BE2C (cell line): ENCODE measurements at regions not wholly inside any gene's neighbourhood (a gene's known extent, or its start where the extent isn't known, plus 50 kb on each side); places are given as distances from the start of the nearest gene placed in this dataset.
"Not testable (repeated sequence)": the region's sequence is repeated elsewhere in the genome, so short reads cannot be mapped to it uniquely, and the experiment has no call there.

ENCODE experiments used
- DNase-seq: peaks from one replicate; pipeline ENCODE4 v3.0.0-alpha.2; 2020
- H3K27me3 ChIP-seq: fragments of 250-450 bp; sonication (Bioruptor Pico); 2 replicates; pipeline ENCODE4 v1.5.1; 2020; ENCODE audit warnings: mild to moderate bottlenecking
- H3K36me3 ChIP-seq: fragments of 250-450 bp; sonication (Bioruptor Pico); 2 replicates; pipeline ENCODE4 v1.5.1; 2020; ENCODE audit warnings: mild to moderate bottlenecking
- H3K4me1 ChIP-seq: fragments of 250-450 bp; sonication (Bioruptor Pico); 2 replicates; pipeline ENCODE4 v1.5.1; 2020
- H3K4me3 ChIP-seq: 2 replicates; pipeline ENCODE4 v1.5.1; 2011; ENCODE audit warnings: low read depth, low read length
- H3K9me3 ChIP-seq: fragments of 250-450 bp; sonication (Bioruptor Pico); 2 replicates; pipeline ENCODE4 v1.5.1; 2020
- TF ChIP-seq, protein P1 (sequence below): IDR thresholded peaks from 2 replicates; pipeline ENCODE4 v1.5.1; 2012; ENCODE audit warnings: mild to moderate bottlenecking, low read depth, low read length

- TF ChIP-seq, protein P1, sequence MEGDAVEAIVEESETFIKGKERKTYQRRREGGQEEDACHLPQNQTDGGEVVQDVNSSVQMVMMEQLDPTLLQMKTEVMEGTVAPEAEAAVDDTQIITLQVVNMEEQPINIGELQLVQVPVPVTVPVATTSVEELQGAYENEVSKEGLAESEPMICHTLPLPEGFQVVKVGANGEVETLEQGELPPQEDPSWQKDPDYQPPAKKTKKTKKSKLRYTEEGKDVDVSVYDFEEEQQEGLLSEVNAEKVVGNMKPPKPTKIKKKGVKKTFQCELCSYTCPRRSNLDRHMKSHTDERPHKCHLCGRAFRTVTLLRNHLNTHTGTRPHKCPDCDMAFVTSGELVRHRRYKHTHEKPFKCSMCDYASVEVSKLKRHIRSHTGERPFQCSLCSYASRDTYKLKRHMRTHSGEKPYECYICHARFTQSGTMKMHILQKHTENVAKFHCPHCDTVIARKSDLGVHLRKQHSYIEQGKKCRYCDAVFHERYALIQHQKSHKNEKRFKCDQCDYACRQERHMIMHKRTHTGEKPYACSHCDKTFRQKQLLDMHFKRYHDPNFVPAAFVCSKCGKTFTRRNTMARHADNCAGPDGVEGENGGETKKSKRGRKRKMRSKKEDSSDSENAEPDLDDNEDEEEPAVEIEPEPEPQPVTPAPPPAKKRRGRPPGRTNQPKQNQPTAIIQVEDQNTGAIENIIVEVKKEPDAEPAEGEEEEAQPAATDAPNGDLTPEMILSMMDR, result no peak
- Histone ChIP-seq H3K4me3 (no peak overlapping the region), H3K4me1 (no peaks in the 10 kb centered on the region), H3K27me3 (no peaks in the 10 kb centered on the region), H3K9me3 (no peaks in the 10 kb centered on the region), H3K36me3 (no peaks in the 10 kb centered on the region)
- DNase-seq, result no peak
These were observed 395.8 kb upstream of the CCDC54 start for GRCh38 chr3:106981392-106981791.

DNA sequence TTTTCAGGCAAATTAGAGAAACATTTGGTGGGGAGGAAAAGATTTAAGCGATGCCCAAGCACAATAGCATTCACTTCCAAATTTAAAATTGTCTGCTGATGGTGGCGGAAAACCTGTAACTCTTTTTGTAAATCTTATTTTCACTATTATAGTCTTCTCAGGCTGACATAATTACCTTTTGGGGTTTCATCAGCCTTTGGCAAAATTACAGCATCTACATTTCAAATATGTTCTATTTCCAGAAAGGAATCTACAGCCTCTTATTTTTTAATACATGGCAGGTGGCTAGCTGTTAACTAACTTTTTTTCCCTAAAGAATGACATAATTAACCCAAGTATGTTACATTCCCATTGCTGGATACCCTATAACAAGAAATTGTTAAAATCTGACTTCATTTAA lies 391.5 kb upstream of the CCDC54 start:
- no peaks in the 10 kb centered on the region for H3K4me1 ChIP-seq
- H3K9me3 ChIP-seq, result no peaks in the 10 kb centered on the region
- no peak overlapping the region for H3K4me3 ChIP-seq
- no peaks in the 10 kb centered on the region for H3K36me3 ChIP-seq
- no peak for DNase-seq
- no peaks in the 10 kb centered on the region for H3K27me3 ChIP-seq
- TF ChIP-seq, protein P1, result no peak

DNA sequence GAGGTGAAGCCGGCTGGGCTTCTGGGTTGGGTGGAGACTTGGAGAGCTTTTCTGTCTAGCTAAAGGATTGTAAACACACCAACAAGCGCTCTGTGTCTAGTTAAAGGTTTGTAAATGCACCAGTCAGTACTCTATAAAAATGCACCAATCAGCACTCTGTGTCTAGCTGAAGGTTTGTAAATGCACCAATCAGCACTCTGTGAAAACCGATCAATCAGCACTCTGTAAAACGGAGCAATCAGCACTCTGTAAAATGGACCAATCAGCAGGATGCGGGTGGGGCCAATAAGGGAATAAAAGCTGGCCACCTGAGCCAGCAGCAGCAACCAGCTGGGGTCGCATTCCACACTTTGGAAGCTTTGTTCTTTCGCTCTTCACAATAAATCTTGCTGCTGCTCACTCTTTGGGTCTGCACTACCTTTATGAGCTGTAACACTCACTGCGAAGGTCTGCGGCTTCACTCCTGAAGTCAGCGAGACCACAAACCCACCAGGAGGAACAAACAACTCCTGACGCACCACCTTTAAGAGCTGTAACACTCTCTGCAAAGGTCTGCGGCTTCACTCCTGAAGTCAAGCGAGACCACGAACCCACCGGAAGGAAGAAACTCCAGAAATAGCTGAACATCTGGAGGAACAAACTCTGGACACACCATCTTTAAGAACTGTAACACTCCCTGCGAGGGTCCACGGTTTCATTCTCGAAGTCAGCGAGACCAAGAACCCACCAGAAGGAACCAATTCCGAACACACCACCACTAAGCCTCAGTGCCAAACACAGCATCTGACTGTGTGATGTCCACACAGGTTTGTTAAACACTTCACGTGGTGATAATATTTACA lies 378.2 kb upstream of the CCDC54 start:
- not testable (repeated sequence) for H3K9me3 ChIP-seq, H3K4me3 ChIP-seq, DNase-seq, H3K36me3 ChIP-seq, H3K27me3 ChIP-seq, H3K4me1 ChIP-seq

DNA sequence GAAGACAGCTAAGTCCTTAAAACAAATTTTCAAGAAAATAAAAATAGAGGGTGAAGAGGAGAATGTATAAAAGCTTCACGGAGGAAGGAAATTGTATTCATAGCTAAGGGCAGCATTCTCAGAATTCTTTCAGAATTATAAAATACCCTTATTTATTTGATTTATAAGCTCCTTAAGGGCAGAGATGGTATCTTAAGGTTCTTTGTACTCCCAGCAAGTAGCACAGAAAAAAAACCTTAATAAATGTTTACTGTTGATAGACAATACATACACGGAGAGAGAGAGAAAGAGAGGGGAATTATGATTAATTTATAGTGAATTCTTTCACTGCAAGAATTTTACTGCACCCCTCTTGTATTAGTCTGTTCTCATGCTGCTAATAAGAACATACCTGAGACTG lies 375.6 kb upstream of the CCDC54 start:
- DNase-seq, result no peak

DNA sequence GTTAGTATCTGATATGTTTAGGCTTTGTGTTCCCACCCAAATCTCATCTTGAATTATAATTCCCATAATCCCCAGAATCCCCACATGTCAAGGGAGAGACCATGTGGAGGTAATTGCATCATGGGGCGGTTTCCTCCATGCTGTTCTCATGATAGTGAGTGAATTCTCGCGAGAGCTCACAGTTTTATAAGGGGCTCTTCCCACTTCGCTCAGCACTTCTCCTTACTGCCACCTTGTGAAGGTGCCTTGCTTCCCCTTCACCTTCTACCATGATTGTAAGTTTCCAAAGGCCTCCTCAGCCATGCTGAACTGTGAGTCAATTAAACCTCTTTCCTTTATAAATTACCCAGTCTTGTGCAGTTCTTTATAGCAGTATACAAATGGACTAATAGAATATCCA lies 371.9 kb upstream of the CCDC54 start:
- H3K9me3 ChIP-seq, H3K27me3 ChIP-seq, DNase-seq, H3K4me3 ChIP-seq, H3K4me1 ChIP-seq, H3K36me3 ChIP-seq: not testable (repeated sequence)
- TF ChIP-seq, protein P1, result peak; percentile 26

More for the DNA sequence above, 375.6 kb upstream of the CCDC54 start:
- no peaks in the 10 kb centered on the region for H3K36me3 ChIP-seq
- H3K9me3 ChIP-seq, result no peaks in the 10 kb centered on the region; the same call in 1 of the 2 replicates
- no peak overlapping the region for H3K4me3 ChIP-seq
- TF ChIP-seq, protein P1, result no peak
- no peaks in the 10 kb centered on the region for H3K4me1 ChIP-seq
- H3K27me3 ChIP-seq, result no peaks in the 10 kb centered on the region

GRCh38 chr3:107008213-107008612 lies 369.0 kb upstream of the CCDC54 start:
- TF ChIP-seq, protein P1, result no peak
- Histone ChIP-seq H3K4me3 (no peak overlapping the region), H3K27me3 (no peaks in the 10 kb centered on the region), H3K4me1 (no peaks in the 10 kb centered on the region), H3K36me3 (no peaks in the 10 kb centered on the region), H3K9me3 (no peaks in the 10 kb centered on the region)
- no peak for DNase-seq

GRCh38 chr3:107013641-107014040 lies 363.6 kb upstream of the CCDC54 start:
- no peak for DNase-seq
- TF ChIP-seq, protein P1, result no peak
- Histone ChIP-seq H3K4me1 (no peaks in the 10 kb centered on the region), H3K9me3 (no peaks in the 10 kb centered on the region), H3K27me3 (no peaks in the 10 kb centered on the region), H3K36me3 (no peaks in the 10 kb centered on the region), H3K4me3 (no peak overlapping the region)
